GM21390 (cell line): ENCODE measurements at regions not wholly inside any gene's neighbourhood (a gene's known extent, or its start where the extent isn't known, plus 50 kb on each side); places are given as distances from the start of the nearest gene placed in this dataset.
"Not testable (repeated sequence)": the region's sequence is repeated elsewhere in the genome, so short reads cannot be mapped to it uniquely, and the experiment has no call there.

Experiments
- ATAC-seq: cut with Tn5 transposase; IDR thresholded peaks from one replicate; pipeline ENCODE4 v1.9.1; 2021; ENCODE audit not compliant: unreplicated experiment

DNA sequence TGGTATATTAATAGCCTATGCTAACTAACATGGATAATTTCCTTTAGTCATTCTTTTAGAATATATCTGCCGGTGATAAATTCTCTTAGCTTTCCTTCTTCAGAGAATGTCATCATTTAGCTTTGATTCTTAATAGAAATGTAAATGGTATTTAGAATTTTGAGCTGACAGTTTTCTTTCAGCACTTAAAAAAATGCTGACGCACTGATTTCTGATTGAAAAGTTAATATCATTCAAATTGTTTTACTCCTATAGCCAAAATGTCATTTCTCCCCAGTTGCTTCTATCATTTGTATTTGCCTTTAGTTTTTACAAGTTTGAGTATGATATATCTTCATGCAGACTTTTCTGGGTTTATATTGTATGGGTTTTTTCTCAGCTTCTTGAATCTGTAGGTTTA lies 668.0 kb downstream of the LTN1 start:
- ATAC-seq = no peak

DNA sequence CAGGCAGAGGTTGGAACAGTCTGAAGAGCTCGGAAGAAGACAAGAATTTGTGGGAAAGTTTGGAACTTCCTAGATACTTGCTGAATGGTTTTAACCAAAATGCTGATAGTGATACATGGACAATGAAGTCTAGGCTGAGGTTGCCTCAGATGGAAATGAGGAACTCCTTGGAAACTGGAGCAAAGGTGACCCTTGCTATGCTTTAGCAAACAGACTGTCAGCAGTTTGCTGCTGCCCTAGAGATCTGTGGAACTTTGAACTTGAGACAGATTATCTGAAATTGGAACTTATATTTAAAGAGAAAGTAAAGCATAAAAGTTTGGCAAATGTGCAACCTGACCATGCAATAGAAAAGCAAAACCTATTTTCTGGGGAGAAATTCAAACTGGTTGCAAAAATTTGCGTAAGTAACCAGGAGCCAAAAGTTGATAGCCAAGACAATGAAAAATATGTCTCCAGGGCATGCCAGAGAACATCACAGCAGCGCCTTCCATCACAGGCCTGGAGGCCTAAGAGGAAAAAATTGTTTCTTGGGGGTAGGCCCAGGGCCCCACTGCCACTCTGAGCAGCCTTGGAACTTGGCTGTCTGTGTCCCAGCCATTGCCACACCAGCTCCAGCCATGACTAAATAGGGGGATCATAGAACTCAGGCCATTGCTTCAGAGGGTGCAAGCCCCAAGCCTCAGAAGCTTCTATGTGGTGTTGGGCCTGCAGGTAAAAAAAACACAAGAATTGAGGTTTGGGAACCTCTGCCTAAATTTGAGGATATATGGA lies 675.3 kb downstream of the LTN1 start:
- ATAC-seq = no peak

DNA sequence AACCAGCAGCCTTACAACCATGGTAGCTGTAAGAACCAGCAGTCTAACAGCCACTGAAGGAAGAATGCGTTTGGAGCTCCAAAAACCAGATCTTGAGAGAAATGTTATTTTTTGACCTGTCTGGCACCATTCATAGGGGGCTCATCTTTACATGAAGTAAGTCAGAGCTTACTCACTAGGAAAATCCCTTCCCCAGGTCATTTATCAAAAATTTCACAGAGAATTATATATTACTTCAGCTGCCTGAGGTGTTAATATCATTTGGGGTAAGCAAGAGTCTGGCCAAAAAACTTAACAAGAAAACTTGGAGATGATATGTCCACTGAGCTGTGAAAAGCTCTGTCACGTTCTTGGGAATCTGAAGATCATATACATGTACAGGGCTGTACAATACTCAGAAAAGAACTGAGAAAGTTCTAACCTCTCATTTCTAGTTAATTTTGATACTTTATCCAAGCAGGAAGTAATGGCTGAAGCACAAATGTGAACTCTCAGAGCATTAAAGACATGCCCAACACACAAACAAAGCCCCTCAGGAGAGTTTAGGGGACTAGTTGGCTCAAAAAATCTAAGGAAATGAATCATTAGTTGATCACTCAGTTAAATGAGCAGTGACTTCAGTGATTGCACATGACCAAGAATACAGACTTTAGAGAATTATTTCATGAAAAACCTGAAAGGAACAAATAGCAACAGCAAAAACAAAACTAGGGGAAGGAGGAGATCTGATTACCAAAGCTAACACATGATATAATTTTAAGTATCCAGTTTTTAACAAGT lies 681.1 kb downstream of the LTN1 start:
- ATAC-seq = no peak

DNA sequence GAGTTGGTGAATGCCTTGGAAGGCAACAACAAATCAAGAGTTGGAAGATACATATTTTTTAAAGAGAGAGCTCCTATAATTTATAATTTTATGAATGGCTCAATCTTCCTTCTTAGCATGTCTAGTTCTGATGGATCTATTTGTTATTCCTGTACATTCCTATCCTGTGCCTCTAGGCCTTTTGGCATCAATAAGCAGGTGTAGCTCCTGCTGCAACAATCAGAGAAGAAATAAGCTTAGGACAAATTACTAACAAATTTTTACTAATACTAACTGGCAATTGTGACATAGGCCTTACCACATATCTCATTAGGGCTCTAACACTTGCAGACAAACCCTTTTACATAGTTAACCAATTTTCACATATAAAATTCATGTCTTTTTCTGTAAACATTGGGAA lies 682.0 kb downstream of the LTN1 start:
- no peak for ATAC-seq

DNA sequence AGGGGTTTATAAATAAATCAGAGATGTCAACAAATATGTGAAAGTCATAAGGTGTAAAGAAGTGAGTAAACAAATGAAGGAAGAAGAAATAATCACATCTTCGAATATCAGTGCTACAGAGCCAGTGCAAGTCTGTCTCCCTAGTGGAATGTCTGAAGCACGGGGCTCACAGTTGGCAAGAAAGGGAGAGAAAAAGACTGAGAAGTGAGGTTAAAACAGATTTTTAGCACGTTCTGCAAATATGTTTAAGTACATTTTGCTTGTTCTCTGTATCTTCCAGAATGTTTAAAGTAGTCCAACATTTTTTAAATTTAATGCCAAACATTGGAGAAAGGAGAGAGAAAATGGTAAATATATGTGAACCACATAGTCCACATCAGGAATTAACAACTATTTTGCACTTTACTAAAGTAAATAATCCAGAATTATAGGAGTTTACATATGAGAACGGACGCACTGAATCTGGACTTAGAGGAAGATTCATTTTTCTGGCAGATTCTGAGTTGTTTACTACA lies 682.4 kb downstream of the LTN1 start:
- no peak for ATAC-seq

DNA sequence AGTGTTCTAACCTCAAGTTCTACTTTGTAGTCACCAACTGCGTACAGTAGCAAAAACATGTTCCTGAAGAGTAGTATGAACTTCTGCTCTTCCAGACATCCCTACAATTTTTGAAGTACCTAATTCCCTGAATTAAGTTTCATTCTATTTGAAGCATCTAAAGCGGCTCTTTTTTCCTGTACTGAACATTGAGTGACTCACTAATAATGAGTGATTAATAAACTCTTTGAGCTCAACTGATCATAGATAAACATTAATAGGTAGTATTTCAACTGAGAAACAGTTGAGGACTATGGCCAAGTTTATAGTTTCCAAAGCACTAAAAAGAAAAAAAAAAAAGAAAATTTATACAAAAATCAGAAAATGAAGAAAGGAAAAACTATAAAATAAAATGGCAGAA lies 683.1 kb downstream of the LTN1 start:
- ATAC-seq = no peak

DNA sequence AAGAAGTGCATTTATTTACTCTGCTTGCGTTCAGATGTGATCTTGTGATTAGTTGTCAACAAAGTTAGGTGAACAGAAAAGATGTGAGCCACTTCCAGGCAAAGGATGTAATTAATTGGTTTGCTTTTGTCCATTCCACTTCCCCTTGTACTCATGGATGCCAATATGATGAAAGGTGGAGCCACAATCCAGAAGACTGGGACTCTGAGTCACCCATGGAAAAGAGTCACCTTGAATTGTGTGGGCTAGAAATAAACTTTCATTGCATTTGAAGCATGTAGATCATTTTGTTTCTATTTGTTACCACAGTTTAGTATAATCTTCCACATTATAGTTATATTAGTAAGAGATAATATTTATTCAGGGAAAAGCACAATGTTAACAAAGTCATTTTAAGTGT lies 684.2 kb downstream of the LTN1 start:
- no peak for ATAC-seq

DNA sequence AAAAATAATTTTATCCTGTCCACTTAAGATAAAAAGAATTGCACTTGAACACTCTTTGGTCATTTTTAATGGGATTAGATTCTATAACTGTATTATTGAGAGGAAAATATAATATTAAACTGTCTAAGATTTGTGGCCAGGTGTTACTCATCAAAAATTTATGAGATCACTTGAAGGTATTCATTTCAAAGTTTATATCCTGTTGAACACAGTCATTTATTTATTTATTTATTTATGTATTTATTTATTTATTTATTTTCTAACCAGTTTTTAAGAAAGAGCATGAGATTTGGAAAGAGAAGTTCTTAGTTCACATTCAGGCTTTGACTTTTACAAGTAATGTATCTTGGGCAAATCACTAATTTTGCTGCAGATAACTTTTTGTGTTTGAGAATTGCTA lies 692.7 kb downstream of the LTN1 start:
- no peak for ATAC-seq

DNA sequence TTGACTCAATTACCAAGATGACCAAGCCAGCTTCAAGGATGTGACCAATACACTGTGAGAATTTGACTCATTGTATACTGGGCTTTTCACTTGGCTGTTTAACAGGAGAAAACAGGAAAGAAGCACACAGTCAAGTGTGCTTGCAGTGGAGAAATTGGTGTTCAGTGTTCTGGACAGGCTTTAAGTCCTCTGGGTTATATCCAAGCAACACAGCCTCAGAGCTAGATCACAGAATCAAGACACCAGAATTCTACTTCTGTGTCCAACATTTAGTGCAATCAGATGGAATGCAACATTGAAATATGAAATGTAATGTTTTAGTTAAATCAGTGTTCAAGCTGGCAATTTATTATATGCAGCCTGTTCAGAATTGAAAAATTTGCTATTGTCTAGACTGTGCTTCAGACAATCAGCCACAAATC lies 694.4 kb downstream of the LTN1 start:
- ATAC-seq = no peak

DNA sequence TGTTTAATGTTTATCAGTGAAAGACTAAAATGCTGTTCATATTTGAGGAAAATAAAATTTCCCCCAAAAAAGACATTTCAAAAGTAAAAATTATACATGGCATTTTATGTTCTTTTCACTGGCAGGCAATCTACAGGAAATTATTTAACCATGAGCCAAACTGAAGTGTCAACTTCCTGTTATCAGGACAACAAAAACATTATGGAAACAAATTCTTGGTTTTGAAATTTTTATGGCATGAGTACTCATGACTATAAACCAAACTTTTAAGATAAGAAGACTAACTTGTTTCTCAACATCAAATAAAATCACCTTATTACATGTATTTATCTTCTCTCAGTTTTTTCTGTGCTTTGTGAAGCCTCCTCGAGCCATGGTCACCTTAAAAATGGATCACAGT lies 698.6 kb downstream of the LTN1 start:
- ATAC-seq = no peak

DNA sequence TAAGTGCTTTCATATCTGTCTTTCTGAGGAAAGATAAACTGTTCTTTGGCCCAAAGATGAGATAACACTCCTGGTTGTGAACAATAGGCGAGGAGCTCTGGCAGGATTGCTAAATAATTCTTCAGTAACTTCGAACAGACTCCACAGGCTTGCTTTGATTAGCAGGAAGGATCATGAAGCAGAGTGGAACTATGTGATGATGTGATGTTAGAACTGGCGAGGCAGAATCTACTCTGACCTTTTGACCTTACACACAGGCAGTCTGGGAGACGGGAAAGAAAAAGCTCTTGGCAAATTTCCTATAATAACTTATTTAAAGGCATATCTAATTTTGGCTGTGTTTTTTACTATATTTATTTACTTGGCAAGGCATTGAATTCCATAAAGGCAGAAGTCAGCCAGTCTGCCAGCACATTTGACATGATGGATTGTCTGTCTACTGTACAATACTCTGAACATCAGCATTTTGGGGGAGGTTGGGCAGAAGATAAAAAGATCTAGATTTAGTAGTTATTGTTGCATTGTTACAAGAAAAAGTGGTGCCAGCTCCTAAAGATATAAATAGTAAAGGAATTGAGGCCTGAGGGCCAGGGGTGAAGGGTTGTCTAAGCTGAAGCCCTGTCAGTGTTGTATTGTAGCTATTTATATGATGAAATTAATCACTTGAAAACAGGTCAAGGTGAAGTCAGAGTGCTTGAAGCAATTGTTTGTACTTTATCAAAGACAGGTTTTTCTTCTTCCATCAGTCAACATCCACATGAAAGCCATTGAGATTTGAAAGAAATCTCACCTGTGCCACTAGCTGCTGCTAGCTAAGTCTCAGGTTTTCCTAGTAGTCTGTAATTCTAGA lies 708.8 kb downstream of the LTN1 start:
- no peak for ATAC-seq

DNA sequence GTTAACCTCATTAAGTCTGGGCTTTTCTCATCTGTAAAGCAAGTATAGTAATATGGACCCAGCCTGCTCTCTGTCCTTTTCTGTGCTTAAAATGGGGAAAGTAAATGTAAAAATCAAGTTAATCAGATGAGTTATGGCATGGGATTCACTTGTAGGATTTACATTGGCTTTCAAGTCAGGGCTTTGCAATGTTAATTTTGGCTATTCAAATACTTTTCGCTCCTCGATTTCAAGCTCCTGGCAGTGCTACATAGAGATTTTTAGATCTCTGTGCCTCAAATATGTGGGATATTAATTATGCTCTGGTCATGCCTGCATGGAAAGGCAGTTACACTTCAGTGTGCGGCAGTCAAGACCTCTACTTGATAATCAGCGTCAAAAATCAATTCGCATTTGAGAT lies 709.8 kb downstream of the LTN1 start:
- ATAC-seq = no peak

DNA sequence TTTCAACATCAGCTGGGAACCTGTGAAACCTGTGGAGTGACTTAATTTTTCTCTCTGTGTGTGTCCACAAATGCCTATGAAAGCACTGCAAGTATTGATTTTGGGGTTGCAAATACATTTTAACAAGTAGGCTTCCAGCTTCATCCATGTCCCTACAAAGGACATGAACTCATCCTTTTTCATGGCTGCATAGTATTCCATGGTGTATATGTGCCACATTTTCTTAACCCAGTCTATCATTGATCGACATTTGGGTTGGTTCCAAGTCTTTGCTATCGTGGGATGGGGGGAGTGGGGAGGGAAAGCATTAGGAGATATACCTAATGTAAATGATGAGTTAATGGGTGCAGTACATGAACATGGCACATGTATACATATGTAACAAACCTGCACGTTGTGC lies 711.3 kb downstream of the LTN1 start:
- ATAC-seq = not testable (repeated sequence)

DNA sequence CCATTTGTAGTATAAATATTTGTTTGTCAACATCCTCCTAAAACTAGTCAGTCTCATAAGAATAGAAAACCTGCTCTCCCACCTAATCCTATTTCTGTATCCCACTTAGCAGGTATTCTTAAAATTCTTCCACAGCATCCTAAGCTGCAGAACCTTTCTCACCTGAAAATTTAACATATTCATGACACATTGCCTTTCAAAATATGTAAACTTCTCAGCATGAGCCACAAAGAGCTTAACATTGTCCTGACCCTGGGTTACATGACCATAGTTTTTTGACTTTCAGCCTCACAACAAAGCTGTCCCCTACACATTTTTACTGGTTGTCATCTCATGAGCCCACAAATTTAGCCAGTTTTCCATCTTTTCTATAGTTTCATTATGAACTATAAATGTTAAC lies 712.1 kb downstream of the LTN1 start:
- ATAC-seq = no peak

DNA sequence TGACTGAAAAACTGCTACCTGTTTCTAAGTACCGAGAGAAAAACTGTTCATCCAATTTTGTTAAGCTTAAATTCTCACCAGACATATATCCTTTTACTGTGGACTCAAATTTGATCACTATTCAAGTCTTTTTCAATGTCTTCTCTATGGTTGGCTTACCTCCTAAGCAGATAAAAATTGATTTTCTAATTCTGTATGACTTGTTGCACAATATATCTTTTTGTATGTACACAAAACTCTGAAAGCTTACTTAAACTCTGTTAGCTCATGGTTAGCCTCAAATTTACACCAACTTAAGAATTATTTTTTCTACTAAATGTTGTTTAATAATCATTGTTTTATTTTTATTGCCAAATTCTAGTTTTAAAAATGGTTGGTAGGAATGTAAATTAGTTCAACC lies 715.4 kb downstream of the LTN1 start:
- ATAC-seq = no peak

DNA sequence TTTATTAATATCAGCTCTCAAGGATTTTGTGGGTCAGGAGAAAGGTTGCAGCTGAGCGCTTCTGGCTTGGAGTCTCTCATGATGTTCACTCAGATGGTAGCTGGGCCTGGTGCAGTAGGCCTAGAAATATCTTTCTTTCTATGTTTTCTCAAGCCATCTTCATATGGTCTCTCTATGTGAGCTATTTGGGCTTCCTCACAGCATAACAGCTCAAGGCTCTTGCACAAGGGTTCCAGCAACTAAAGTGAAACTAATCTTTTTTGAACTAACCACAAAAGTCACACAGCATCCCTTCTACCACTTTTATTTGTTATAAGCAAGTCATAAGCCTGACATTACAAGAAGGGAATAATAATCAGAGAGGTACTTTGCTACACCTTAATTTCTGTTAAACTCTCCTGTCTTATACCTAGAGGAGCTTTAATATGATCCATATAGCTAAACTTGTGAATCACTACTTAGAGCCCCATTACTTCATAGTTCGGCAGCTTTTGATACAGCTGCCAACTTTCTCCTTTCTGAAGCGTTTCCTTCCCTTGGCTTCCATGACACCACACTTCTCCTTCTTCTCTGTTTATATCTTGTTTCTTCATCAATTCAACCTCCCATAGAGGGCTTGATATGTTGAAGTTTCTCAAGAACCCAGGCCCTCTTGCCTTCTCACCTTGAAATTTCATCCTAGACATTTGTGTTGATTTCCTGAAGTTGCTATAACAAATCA lies 720.2 kb downstream of the LTN1 start:
- no peak for ATAC-seq

DNA sequence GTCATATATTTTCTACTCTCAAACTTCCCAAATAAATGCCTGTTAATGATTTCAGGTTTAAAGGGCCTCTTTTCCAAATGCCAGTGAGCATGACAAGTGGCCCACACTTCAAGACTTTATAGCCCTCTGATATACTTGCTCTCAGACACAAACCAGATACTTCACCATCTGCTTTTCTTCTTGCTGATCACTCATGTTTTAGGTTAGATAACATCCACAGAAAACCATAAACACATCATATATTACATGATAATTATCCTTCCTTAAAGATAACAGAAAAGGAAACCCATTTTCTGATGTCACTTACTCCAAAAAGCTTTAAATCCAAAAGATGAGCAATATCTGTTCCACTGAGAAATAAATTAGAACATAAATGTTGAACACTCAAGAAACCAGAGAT lies 723.5 kb downstream of the LTN1 start:
- no peak for ATAC-seq

DNA sequence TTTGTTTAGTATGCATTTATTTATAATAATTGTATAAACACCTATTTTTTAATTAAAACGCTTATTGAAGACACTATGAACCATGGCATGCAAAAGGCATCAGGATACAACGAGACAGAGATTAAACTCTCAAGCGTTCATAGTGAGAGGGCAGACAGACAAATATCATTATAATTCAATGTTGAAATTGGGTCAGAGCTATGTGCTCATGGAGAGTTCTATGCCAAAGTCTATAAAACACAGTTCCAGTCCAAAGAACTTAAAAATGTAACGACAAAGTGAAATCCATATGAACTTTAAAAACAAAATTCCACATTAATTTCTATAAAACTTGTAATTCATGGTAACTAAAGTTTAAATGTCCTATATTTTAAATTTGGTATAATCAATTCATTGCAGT lies 724.0 kb downstream of the LTN1 start:
- no peak for ATAC-seq

DNA sequence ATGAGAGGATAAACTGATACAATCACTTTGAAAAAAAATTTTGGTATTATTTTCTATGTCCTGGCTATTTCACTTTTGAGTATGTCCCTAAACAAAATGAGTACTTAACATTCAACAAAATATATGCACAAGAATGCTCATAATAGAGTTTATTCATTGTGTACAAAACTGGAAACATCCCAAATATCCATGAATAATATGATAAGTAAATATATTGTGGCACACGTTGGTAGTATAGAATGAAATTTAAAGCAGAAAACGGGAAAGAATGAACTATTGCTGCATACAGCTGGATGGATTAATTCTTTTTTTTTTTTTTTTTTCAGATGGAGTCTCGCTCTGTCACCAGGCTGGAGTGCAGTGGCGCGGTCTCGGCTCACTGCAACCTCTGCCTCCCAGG lies 725.2 kb downstream of the LTN1 start:
- ATAC-seq = no peak

DNA sequence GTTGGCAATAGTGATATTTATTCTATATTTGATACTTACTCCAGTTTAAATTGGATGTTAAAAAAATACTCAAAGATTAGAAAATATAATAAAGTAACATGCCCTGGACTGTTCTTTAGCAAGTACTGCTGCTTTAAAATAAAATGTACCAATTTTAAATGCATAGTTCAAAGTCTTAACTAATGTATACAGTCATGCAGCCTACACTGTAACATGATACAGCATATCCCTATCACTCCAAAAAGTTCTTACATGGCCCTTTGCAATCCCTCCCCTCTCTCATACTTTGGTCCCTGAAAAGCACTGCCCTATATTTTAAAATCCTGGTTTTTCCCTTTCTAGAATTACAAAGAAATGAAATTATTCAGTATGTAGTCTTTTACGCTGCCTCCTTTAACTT lies 726.6 kb downstream of the LTN1 start:
- ATAC-seq = no peak

DNA sequence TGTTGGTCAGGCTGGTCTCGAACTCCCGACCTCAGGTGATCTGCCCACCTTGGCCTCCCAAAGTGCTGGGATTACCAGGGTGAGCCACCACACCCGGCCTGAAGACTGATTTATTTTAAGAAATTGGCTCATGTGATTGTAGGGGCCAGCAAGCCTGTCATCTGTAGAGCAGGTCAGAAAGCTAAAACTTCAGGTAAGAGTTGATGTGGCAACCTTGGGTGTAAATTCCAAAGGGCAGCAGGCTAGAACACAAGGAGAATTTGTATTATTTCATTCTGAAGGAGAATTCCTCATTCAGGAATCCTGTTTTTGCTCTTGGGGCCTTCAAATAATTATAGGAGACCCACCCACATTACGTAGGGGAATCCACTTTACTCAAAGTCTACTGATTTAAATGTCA lies 728.7 kb downstream of the LTN1 start:
- ATAC-seq = no peak
